ENCODE measurements at regions not wholly inside any gene's neighbourhood (a gene's known extent, or its start where the extent isn't known, plus 50 kb on each side); places are given as distances from the start of the nearest gene placed in this dataset.

GRCh38 chr14:25488961-25489360, 439.0 kb upstream of the STXBP6 start:
- Histone ChIP-seq H3K9me3 (ENCODE audit: control insufficient read depth, low read length) (no peaks in the 10 kb centered on the region), H3K4me2 (ENCODE audit: low read length) (no peak overlapping the region)
- no peak for TF ChIP-seq CTCF (IDR thresholded peaks at IDR 0.05)

DNA sequence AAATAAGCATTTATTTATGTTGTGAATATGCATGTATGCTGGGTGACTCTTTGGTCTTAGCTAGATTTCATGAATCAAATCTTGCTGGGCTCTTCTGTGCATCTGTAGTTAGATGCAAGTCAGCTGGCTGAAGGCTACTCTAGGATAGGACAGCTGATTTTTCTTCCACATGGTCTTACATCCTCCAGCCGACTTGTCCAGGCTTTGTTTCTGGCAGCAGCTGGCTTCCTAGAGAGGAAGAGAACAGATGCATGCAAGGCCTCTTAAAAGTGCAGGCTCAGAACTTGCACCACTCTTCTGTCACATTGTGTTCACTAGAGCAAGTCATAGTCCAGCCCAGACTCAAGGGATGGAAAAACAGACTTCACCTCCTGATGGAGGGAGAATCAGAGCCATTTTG, 435.4 kb upstream of the STXBP6 start:
- Histone ChIP-seq H3K36me3 (ENCODE audit: control insufficient read depth, insufficient read depth, low read length) (no peaks in the 10 kb centered on the region), H3K27ac (no peak overlapping the region), H3K4me3 (ENCODE audit: low read depth, low read length) (no peak overlapping the region), H3K4me1 (no peaks in the 10 kb centered on the region), H3K9me3 (ENCODE audit: control insufficient read depth, low read length) (no peaks in the 10 kb centered on the region), H3K79me2 (no peaks in the 10 kb centered on the region), H3K27me3 (ENCODE audit: control insufficient read depth, insufficient read depth, low read length) (no peaks in the 10 kb centered on the region), H3K9ac (no peak overlapping the region), H3K4me2 (ENCODE audit: low read length) (no peak overlapping the region), H2AFZ (no peak overlapping the region)
- no peak for TF ChIP-seq CTCF (IDR thresholded peaks at IDR 0.05)

More at GRCh38 chr14:25488961-25489360, 439.0 kb upstream of the STXBP6 start:
- H3K4me3 ChIP-seq (ENCODE audit: low read depth, low read length) = no peak overlapping the region
- no peak overlapping the region for H3K27ac ChIP-seq
- no peaks in the 10 kb centered on the region for H3K4me1 ChIP-seq
- H3K9ac ChIP-seq = no peak overlapping the region
- H2AFZ ChIP-seq = no peak overlapping the region
- no peaks in the 10 kb centered on the region for H3K27me3 ChIP-seq (ENCODE audit: control insufficient read depth, insufficient read depth, low read length)
- H3K79me2 ChIP-seq = no peaks in the 10 kb centered on the region
- H3K36me3 ChIP-seq (ENCODE audit: control insufficient read depth, insufficient read depth, low read length) = no peaks in the 10 kb centered on the region

DNA sequence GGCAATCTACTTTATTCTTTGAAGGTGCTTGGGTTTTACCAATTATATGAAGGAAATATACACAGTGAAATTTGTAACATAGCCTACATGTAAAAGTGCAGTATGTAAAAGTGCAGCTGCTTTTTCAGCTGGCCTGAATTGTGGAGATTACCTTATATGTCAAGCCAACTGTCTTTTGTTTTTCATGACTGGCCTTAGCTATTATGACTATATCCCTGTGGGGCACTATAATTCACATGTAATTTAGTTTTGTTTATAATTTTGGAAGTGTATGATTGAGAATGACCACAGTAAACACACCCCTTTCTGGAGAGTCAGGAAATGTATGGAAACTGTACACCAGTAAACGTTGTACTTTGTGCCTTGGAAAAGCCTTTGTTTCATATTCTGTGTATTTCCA, 435.0 kb upstream of the STXBP6 start:
- no peak overlapping the region for H3K9ac ChIP-seq
- H3K4me3 ChIP-seq (ENCODE audit: low read depth, low read length) = no peak overlapping the region
- no peaks in the 10 kb centered on the region for H3K79me2 ChIP-seq
- H2AFZ ChIP-seq = no peak overlapping the region
- no peaks in the 10 kb centered on the region for H3K36me3 ChIP-seq (ENCODE audit: control insufficient read depth, insufficient read depth, low read length)
- no peaks in the 10 kb centered on the region for H3K9me3 ChIP-seq (ENCODE audit: control insufficient read depth, low read length)
- no peaks in the 10 kb centered on the region for H3K4me1 ChIP-seq
- TF ChIP-seq CTCF (IDR thresholded peaks at IDR 0.05) = no peak
- H3K4me2 ChIP-seq (ENCODE audit: low read length) = no peak overlapping the region
- no peak overlapping the region for H3K27ac ChIP-seq
- H3K27me3 ChIP-seq (ENCODE audit: control insufficient read depth, insufficient read depth, low read length) = no peaks in the 10 kb centered on the region

GRCh38 chr14:25484235-25484634, 434.3 kb upstream of the STXBP6 start:
- no peaks in the 10 kb centered on the region for H3K9me3 ChIP-seq (ENCODE audit: control insufficient read depth, low read length)
- no peaks in the 10 kb centered on the region for H3K79me2 ChIP-seq
- H3K9ac ChIP-seq = no peak overlapping the region
- no peak overlapping the region for H3K4me2 ChIP-seq (ENCODE audit: low read length)
- no peak overlapping the region for H3K27ac ChIP-seq
- no peaks in the 10 kb centered on the region for H3K4me1 ChIP-seq
- H3K36me3 ChIP-seq (ENCODE audit: control insufficient read depth, insufficient read depth, low read length) = no peaks in the 10 kb centered on the region
- H3K27me3 ChIP-seq (ENCODE audit: control insufficient read depth, insufficient read depth, low read length) = no peaks in the 10 kb centered on the region
- no peak overlapping the region for H2AFZ ChIP-seq
- TF ChIP-seq CTCF (IDR thresholded peaks at IDR 0.05) = no peak
- no peak overlapping the region for H3K4me3 ChIP-seq (ENCODE audit: low read depth, low read length)

DNA sequence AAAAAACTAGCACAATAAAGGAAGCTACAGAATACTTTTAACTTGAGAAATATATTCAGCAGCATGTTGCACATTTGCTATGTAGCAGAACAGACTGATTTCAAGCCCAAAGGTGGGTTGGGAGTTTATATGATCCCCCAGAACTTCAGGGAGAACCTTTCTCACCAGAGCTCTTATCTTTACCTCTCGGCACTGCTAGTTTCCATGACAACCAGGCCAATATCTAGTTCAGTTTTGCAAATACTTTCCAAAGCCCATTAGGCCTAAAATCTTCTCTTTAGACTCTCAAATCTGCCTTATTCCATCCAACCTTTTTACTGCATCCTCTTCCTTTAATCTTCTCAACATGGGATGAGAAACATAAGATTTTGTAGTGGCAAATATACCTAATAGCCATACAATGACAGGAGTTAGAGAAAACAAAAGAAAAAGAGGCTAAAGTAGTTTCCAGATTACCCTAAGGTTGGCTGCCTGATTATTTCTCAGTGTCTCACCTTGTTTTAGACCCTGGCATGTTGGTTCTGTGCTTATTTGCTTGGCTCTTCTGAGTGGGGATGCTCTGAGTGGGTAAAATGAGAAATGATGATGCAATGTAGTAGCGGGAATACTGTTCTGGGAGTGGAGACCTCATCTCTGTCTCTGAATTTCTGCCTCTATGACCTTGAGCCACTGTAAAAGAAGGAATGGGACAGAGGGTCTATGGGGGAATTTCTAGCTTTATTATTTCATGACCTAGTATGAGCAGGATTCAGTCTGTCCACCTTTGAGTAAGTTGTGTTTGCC, 427.6 kb upstream of the STXBP6 start:
- TF ChIP-seq CTCF (IDR thresholded peaks at IDR 0.05) = no peak
- H3K4me2 ChIP-seq (ENCODE audit: low read length) = no peak overlapping the region
- H3K9me3 ChIP-seq (ENCODE audit: control insufficient read depth, low read length) = no peaks in the 10 kb centered on the region
- no peaks in the 10 kb centered on the region for H3K36me3 ChIP-seq (ENCODE audit: control insufficient read depth, insufficient read depth, low read length)
- H3K9ac ChIP-seq = no peak overlapping the region
- H3K27me3 ChIP-seq (ENCODE audit: control insufficient read depth, insufficient read depth, low read length) = no peaks in the 10 kb centered on the region
- H2AFZ ChIP-seq = no peak overlapping the region
- H3K4me1 ChIP-seq = no peaks in the 10 kb centered on the region
- no peaks in the 10 kb centered on the region for H3K79me2 ChIP-seq
- no peak overlapping the region for H3K4me3 ChIP-seq (ENCODE audit: low read depth, low read length)
- no peak overlapping the region for H3K27ac ChIP-seq

All from parathyroid adenoma (tissue), 2 donors.